ENCODE measurements at regions not wholly inside any gene's neighbourhood (a gene's known extent, or its start where the extent isn't known, plus 50 kb on each side); places are given as distances from the start of the nearest gene placed in this dataset.
A peak's percentile ranks its signal among the peaks of the same experiment; 100 is the strongest.
"Not testable (repeated sequence)": the region's sequence is repeated elsewhere in the genome, so short reads cannot be mapped to it uniquely, and the experiment has no call there.

DNA sequence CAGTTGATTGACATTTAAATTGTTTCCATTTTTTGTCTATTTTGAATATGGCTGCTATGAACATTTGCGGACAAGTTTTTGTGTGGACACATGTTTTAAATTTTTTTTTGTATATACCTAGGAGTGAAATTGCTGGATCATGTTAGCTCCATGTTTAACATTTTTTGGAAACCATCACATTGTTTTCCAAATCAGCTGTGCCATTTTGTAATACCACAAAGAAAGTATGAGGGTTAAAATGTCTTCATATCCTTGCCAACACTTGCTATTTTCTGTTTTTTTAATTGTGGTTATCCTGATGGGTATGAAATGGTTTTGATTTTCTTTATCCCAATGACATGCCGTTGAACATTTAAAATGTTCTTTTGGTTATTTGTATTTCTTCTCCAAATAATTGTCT, 52.1 kb downstream of the CARTPT start:
- no peak for DNase-seq

DNA sequence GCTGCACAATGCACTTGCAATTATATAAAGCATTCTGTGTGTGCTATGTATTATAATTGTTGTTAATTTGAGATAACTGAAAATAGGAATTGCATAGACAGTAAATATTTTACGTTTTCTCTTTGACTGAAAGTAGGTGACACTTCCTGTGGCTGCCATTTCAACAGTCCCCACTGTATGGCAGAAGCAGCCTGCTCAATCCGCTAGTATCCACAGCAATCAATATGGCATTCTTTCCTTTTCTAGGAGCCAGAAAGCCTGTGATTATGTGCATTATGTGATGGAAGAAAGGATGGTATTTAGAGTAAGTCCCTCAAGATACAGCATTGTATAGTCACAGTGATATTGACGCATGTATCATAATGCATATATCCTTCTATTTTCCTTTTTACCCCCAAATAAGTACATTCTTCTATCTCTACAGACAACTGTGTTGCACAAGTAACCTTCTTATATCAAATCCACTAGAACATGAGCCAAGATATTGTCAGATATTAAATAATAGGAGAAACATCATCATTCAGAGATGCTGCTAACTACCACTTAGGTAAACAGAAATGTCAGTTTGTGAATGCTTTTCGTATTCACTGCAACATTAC, 59.7 kb downstream of the CARTPT start:
- peak; percentile 14 for DNase-seq

DNA sequence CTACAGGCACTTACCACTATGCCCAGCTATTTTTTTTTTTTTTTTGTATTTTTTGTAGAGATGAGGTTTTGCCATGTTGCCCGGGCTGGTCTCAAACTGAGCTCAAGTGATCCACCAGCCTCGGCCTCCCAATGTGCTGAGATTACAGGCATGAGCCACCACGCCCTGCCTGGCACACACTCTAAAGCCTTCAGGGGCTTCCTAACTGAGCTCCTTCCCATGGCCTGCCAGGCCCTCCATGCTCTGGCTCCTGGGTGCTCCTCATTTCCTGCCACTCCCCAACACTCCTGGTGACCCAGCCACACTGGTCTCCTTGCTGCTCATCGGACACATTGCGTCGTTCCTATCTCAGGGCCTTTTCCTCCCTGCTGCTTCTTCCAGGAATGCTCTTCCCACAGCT, 61.5 kb downstream of the CARTPT start:
- DNase-seq, result no peak

DNA sequence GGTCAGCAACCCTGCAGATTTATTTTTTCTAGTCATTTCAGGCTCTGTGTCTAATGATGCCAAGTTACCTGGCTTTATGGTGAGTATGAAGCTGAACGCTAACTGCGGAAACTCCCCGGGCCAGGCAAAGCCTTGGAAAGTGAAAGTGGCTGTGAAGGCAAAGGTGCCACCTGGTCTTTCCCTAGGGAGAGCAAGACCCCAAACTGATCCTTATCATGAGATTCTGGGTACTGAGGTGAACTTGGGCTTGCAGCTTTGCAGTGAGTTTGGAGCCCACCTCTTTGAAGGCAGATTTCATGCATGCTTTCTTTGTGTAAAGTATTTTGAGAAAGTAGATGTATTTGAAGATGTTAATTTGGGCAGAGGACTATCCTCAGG, 63.3 kb downstream of the CARTPT start:
- no peak for DNase-seq

DNA sequence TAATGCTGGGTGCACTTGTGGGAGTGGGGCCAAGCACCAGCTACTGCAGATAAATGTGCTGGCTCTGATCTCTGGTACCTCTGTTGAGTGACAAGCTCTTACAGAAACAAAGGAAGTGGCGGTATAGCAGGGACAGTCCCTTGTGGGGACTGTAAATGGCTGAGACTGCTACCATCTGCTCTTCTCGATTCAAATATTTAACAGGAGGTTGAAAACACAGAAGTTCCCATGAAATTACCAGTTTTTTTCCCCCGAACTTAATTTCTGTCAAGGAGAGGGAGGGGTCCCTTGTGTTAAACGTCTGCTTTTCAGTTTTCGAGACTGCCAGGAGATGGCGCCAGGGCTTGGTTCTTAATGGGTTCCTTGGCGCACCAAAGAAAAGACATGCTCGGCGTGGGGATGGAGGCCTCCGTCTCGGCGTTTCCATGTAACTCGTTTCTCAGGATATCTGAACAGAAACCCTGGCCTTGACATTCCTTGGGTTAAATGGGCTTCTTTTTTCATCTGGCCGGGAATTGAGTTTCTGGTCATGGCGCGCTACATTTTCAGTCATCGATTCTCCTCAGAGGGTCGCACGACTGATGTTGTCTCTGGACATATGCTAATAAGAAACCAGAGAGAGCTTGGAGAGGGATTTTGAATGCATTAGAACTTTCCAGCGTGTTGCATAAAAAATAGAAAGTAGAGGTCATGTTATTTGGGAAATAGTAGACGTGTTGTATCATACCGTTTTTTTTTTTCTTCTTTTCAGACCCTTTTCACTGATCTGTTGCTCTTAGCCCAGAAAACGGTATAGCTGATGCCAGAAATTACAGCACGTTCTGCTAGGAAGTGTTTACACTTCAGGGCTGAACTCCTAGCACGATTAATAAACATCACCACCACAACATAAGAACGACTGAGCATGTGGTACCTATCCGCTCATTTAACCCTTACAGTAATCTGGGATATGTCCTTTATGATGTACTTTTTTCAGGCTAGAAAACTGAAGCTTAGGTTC, 64.0 kb downstream of the CARTPT start:
- DNase-seq, result peak; percentile 64

DNA sequence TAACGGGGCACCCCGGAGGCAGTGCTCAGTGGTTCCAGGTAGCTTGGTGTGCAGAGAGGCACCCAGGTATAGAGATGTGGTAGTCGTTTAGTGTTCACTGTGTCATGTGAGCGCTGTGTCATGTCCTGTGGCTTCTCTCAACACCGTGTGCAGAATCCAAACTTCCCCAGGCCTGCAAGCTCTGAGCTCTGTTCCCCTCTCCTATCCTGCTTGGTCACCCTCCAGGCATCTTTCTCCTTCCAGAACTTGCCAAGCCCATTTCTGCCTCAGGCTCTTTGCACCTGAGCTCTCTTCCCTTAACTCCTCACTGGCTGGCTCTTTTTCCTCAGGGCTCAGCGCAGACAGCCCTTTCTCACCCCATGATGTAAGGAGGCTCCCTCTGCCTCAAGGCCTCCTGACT, 64.8 kb downstream of the CARTPT start:
- no peak for DNase-seq

DNA sequence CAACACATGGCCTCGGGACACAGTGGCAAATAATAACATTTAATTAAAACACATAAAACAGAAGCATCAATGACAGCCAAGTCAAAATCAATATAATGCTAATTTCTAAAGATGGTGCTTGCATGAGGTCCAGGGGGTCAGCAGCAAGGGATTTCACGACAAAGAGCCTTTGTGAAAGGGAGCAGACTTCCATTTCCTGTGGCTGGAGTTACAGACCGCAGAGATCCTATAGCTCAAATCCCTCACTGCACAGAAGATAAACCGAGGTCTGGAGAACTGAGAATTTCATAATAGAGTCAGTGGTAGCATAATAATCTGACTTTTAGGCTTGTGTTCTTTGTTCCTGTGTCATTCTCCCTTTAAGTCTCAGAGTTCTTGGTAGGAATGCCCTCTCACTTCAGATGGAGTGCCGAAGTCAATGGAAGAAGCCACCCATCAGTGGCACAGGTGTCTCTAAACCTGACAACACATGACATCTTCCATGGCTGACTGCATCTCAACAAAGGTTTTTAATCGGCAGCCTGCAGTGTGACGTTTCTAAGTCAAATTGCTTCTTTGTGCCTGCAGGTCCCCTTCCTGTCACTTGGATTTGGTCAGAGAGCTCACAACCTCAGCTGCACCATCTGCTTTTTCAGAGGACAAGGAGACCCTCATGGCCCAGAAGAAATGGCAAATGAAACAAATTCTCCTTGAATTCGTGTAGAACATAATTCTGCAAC, 67.4 kb downstream of the CARTPT start:
- DNase-seq, result no peak

DNA sequence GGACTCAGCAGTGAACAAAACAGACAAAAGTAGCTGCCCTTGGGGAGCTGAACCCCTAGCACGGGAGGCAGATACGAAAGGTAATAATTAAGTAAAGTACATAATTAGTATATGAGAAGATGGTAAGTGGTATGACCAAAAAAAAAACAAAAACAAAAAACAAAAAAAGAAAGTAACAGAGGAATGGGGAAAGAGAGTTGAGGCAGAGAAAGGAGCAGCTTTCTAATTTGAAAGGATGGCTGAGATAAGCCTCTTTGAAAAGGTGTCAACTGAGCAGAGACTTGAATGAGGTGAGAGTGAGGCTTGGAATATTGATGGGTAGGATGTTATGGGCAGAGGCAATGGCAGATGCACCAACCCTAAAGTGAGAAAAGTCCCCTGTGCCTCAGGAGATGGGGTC, 69.7 kb downstream of the CARTPT start:
- DNase-seq, result no peak

DNA sequence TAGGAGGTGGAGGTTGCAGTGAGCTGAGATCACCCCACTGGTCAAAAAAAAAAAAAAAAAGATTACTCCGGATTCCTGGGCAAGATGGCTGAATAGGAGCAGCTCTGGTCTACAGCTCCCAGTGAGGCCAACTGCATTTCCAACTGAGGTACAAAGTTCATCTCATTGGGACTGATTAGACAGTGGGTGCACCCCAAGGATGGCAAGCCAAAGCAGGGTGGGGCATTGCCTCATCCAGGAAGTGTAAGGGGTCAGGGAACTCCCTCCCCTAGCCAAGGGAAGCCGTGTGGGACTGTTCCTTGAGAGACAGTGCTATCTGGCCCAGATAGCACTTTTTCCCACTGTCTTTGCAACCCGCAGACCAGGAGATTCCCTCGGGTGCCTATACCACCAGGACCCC, 70.7 kb downstream of the CARTPT start:
- DNase-seq, result no peak

DNA sequence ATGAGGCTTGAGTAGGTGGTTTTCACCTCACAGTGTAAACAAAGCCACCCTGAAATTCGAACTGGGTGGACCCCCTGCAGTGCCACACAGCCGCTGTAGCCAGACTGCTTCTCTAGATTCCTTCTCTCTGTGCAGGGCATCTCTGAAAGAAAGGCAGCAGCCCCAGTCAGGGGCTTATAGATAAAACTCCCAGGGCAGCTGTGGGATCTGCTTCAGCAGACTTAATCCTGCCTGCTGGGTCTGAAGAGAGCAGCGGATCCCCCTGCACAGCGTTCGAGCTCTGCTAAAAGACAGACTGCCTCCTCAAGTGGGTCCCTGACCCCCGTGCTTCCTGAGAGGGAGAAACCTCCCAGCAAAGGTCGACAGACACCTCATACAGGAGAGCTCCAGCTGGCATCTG, 71.4 kb downstream of the CARTPT start:
- no peak for DNase-seq

DNA sequence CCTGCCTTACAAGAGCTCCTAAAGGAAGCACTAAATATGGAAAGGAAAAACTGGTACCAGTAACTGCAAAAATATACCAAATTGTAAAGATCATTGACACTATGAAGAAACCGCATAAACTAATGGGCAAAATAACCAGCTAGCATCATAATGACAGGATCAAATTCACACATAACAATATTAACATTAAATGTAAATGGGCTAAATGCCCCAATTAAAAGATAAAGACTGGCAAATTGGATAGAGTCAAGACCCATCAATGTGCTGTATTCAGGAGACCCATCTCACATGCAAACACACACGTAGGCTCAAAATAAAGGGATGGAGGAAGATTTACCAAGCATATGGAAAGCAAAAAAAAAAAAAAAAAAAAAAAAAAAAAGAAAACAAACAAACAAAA, 73.0 kb downstream of the CARTPT start:
- not testable (repeated sequence) for DNase-seq

DNA sequence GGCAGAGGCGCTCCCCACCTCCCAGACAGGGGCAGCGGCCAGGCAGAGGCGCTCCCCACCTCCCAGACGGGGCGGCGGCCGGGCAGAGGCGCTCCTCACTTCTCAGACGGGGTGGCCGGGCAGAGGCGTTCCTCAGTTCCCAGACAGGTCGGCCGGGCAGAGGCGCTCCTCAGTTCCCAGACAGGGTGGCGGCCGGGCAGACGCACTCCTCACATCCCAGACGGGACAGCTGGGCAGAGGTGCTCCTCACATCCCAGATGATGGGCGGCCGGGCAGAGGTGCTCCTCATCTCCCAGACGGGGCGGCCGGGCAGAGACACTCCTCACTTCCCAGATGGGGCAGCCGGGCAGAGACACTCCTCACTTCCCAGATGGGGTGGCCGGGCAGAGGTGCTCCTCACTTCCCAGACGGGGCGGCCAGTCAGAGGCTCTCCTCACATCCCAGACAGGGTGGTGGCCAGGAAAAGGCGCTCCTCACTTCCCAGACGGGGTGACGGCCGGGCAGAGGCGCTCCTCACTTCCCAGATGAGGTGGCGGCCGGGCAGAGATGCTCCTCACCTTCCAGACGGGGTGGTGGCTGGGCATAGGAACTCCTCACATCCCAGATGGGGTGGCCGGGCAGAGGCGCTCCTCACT, 75.1 kb downstream of the CARTPT start:
- no peak for DNase-seq

DNA sequence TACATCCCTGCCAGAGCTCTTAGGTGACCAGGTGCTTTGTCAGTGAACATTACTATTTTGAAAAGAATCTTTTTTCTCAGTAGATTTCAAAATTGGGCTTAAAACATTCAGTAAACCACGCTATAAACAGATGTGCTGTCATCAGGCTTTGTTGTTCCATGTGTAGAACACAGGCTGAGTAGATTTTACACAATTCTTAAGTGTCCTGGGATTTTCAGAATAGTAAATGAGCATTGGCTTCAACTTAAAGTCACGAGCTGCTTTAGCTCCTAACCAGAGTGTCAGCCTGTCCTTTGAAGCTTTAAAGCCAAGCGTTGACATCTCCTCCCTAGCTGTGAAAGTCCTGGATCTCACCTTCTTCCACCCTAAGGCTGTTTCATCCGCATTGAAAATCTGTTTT, 83.6 kb downstream of the CARTPT start:
- DNase-seq, result no peak

DNA sequence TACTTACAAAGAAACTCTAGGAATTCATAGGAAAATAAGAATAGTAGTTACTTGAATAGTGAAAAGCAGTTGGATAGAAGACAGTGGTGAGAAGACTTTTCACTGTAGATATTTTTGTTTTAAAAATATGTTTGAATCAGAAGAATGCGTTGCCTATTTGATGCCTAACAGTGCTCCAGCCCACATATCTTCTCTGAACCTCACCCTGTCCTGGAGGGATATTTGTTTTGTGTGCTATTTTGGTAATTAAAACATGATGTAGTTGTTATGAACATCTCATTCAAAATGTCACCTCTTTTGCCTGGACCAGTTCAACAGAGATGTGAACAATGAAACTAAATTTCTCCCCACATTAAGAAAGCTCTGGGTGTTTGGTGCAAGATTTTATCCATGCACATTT, 87.6 kb downstream of the CARTPT start:
- DNase-seq, result no peak

DNA sequence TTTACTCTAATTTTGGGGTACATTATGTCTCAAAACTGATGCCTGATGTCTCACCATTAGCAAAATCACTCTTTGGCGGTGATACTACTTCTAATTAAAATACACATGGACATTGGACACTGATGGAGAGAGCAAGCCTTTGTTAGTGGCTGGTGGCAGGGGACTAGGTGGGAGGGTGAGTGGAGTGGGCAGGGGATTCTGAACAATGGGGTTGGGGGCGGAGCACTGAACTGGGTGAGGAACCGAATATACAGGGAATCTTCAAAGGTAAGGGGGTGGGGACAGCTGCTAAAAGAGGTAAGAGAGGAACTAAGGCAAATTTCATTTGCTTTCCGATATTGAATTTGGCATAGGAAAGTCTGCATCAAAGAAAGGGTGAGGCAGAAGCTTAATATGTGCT, 88.8 kb downstream of the CARTPT start:
- no peak for DNase-seq

DNA sequence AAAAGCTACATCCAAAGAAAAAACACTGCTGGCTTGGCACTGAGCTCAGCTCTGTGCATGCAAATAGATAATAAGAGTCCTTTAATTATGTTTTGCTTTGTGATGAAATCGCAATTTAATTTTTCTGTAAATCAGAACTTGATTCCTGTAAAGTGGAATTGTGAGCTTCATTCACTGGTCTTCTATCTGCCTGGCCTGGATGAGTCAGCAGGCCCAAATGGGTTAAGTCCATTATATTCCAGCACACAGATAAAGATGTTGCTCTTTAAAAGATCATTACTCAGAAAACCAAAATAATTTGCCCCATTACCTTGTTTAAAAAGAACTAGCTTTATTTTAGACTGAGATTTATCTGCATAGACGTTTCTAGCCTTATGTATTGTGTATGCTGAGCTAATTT, 90.4 kb downstream of the CARTPT start:
- no peak for DNase-seq

DNA sequence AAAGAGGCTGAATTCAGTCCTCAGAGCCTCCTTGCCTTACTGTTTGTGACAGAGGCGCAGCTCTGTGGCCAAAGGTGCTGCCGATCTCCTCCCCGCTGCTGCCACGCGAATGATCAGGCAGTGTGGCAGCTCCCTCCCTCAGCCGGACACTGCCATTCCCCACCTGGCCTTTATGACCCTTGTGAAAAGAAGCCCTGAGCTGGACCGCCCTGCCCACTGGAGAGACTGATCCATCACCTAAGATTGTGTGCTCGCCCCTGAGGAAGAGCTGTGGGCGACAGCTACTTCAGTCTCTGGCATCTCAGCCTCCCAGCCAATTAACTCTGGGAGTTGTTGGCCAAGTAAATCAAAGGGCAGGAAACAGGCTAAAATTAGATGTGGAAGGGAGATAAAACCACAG, 90.9 kb downstream of the CARTPT start:
- no peak for DNase-seq

DNA sequence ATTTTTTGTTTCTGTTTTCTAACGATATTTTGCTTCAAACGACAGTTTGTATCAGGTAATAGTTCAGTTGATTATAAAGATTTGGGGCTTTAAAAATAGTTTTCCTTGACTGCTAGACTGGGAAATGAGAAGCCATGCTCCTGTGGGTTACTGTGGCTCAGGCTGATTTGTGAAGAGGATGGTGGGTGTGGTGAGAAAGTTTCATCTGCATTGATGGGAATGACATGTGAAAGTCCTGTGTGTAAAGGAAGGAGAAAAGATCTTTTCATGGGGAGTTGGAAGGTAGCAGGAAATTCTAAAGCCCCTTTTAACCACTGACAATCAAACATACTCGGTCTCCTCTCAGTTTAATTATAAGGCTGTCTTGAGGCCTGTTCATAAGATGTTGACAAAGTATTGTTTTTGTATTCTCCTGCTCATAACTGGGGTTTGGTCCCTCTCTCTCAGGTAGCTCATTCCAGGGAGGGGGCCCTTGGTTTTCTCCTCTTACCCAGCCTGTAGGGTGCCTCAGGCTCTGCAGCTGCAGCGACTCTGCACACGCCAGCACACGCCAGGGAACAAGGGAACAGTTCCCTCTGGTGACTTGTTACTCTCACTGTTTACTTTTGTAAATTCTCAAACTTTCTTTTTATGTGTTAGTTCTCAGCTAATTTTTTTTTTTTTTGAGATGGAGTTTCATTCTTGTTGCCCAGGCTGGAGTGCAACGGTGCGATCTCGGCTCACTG, 91.6 kb downstream of the CARTPT start:
- DNase-seq, result no peak

DNA sequence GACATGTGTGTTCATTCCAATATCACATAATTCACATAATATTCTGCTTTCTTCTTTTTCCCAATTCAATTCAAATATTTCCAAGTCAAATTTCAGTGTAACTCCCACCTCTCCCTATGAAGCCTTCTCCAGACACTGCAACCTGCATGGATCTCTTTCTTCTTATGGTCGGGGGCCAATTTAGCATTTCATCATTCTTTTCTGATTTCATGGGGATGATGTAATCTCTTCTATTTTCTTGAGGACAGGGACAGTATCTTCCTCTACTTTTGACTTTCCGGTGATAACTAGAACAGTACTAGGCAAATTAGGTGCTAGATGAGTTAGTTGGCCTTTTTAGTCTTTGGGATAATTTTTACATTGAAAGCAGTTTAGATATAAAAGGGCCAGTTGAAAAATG, 92.7 kb downstream of the CARTPT start:
- DNase-seq, result no peak

DNA sequence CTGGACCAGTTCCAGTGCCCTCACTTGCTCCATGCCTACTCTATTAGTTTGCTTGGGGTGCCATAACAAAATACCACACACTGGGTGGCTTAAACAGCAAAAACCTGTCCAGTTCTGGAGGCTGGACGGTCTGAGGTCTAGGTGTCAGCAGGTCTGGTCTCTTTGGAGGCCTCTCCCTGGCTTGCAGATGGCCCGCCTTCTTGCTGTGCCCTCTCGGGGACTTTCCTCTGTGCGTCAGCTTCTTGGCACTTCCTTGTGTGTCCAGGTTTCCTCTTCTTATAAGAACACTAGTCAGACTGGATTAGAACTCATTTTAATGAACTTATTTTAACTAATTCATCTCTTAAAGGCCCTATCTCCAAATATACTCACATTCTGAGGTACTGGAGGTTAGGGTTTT, 97.2 kb downstream of the CARTPT start:
- no peak for DNase-seq

DNA sequence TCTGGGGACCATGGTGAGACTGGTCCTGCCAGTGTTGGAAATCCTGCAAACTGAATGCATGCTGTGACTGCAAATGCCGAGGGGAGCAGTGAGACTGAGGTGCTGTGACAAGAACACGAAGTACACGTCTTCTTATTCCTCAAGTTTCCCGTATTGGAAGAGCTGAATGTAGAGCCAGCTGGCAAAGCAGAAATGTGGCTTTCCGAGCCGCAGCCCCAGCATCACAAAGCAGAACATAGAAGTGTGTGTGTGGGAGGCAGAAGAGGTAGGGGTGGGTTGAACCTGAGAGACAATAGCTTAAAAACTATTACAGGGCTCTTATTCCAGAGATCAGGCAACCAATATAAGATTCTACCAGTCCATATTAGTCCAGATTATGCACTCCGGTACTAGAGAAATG, 98.8 kb downstream of the CARTPT start:
- no peak for DNase-seq

DNA sequence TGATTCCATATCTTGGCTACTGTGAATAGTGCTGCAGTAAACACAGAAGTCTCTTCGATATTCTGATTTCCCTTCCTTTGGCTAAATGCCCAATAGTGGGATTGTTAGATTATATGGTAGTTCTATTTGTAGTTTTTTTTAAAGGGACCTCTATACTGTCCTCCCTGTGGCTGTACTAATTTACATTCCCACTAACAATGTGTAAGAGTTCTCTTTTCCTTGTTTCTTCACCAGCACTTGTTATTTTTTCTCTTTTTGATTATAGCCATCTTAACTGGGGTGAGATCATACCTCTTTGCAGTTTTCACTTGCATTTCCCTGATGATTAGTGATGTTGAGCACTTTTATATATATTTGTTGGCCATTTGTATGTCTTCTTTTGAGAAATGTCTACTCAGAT, 102.0 kb downstream of the CARTPT start:
- DNase-seq, result no peak

DNA sequence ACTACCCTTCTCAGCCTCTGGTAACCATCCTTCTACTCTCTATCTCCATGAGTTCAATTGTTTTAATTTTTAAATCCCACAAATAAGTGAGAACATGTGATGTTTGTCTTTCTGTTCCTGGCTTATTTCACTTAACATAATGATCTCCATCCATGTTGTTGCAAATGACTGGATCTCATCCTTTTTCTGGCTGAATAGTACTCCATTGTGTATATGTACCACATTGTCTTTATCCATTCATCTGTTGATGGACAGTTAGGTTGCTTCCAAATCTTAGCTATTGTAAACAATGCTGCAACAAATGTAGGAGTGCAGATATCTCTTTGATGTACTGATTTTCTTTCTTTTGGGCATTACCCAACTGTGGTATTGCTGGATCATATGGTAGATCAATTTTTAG, 103.0 kb downstream of the CARTPT start:
- DNase-seq, result not testable (repeated sequence)

All from hematopoietic multipotent progenitor cell treated with erythropoietin and hydrocortisone succinate and interleukin-3 and kit ligand, for 8 days (in vitro differentiated cells).